GM12891 (cell line): ENCODE measurements at regions not wholly inside any gene's neighbourhood (a gene's known extent, or its start where the extent isn't known, plus 50 kb on each side); places are given as distances from the start of the nearest gene placed in this dataset.
"Not testable (repeated sequence)": the region's sequence is repeated elsewhere in the genome, so short reads cannot be mapped to it uniquely, and the experiment has no call there.

Experiments
- DNase-seq: peaks from one replicate; pipeline ENCODE4 v3.0.0; 2011; ENCODE audit warnings: low spot score; ENCODE audit not compliant: insufficient read length
- FAIRE-seq: peaks from 2 replicates; lab custom pipeline; 2011; peaks lifted over from hg19 to GRCh38; lab: Jason Lieb, UNC
- PAX5 ChIP-seq: IDR thresholded peaks from 2 replicates; pipeline ENCODE4 v1.6.1; 2011; ENCODE audit warnings: low read length, moderate library complexity, mild to moderate bottlenecking; ENCODE audit not compliant: insufficient read depth, severe bottlenecking
- POLR2A ChIP-seq: IDR thresholded peaks from 2 replicates; pipeline ENCODE4 v1.6.1; 2011; ENCODE audit warnings: low read depth, low read length, control low read depth
- POLR2AphosphoS5 ChIP-seq: IDR thresholded peaks from 2 replicates; pipeline ENCODE4 v1.6.1; 2011; ENCODE audit warnings: low read depth, low read length, control low read depth
- POU2F2 ChIP-seq: IDR thresholded peaks from 2 replicates; pipeline ENCODE4 v1.6.1; 2011; ENCODE audit warnings: low read depth, mild to moderate bottlenecking, control low read depth, low read length, moderate library complexity
- SPI1 ChIP-seq: IDR thresholded peaks from 2 replicates; pipeline ENCODE4 v1.6.1; 2011; ENCODE audit warnings: low read depth, low read length, control low read depth
- TAF1 ChIP-seq: IDR thresholded peaks from 2 replicates; pipeline ENCODE4 v1.6.1; 2011; ENCODE audit warnings: low read depth, low read length, control low read depth

- no peak for DNase-seq
- TF ChIP-seq SPI1: no peak
- no peak for TF ChIP-seq POLR2AphosphoS5
- TF ChIP-seq TAF1: no peak
- no peak for TF ChIP-seq POU2F2
- TF ChIP-seq PAX5: no peak
- no peak for TF ChIP-seq POLR2A
- no peak for FAIRE-seq
Observed at GRCh38 chrX:76918033-76918432, 490.5 kb downstream of the MAGEE1 start.

GRCh38 chrX:76919761-76920160 is 492.3 kb downstream of the MAGEE1 start:
- FAIRE-seq (no peak), DNase-seq (no peak)
- no peak for TF ChIP-seq POLR2A
- no peak for TF ChIP-seq PAX5
- TF ChIP-seq POLR2AphosphoS5: no peak
- no peak for TF ChIP-seq POU2F2
- no peak for TF ChIP-seq TAF1
- TF ChIP-seq SPI1: no peak

- TF ChIP-seq SPI1 (no peak), POU2F2 (no peak), PAX5 (no peak), TAF1 (no peak), POLR2AphosphoS5 (no peak), POLR2A (no peak)
- FAIRE-seq (no peak), DNase-seq (no peak)
Observed at GRCh38 chrX:76920607-76921006, 493.1 kb downstream of the MAGEE1 start.

- no peak for DNase-seq
- TF ChIP-seq POLR2A: no peak
- TF ChIP-seq POU2F2: no peak
- no peak for TF ChIP-seq SPI1
- TF ChIP-seq PAX5: no peak
- TF ChIP-seq POLR2AphosphoS5: no peak
- no peak for TF ChIP-seq TAF1
- no peak for FAIRE-seq
Observed at GRCh38 chrX:76921176-76921575, 493.7 kb downstream of the MAGEE1 start.

- TF ChIP-seq PAX5 (no peak), POU2F2 (no peak), SPI1 (no peak), POLR2A (no peak)
- no peak for DNase-seq
- FAIRE-seq: no peak
Observed at GRCh38 chrX:76922100-76922499, 494.6 kb downstream of the MAGEE1 start.

- DNase-seq, FAIRE-seq: not testable (repeated sequence)
Observed at GRCh38 chrX:76924616-76925015, 497.1 kb downstream of the MAGEE1 start.

GRCh38 chrX:76931518-76931917 is 504.0 kb downstream of the MAGEE1 start:
- FAIRE-seq: no peak
- no peak for DNase-seq
- no peak for TF ChIP-seq PAX5
- TF ChIP-seq SPI1: peak; percentile 51; the same call in 1 of the 2 replicates
- TF ChIP-seq TAF1: no peak

GRCh38 chrX:76957485-76957884 is 489.7 kb upstream of the FGF16 start:
- DNase-seq (no peak), FAIRE-seq (no peak)
- TF ChIP-seq POLR2A (no peak), SPI1 (no peak), TAF1 (no peak), PAX5 (no peak), POU2F2 (no peak), POLR2AphosphoS5 (no peak)

GRCh38 chrX:76971393-76972376 is 475.5 kb upstream of the FGF16 start:
- FAIRE-seq (no peak), DNase-seq (no peak)

GRCh38 chrX:76977452-76977851 is 469.7 kb upstream of the FGF16 start:
- FAIRE-seq: no peak
- DNase-seq: no peak
- no peak for TF ChIP-seq SPI1
- no peak for TF ChIP-seq TAF1
- TF ChIP-seq POLR2AphosphoS5: no peak
- TF ChIP-seq PAX5: no peak
- TF ChIP-seq POU2F2: no peak
- TF ChIP-seq POLR2A: no peak

More at GRCh38 chrX:76971393-76972376, 475.5 kb upstream of the FGF16 start:
- TF ChIP-seq TAF1: no peak
- TF ChIP-seq SPI1: no peak
- TF ChIP-seq POU2F2: no peak
- TF ChIP-seq POLR2A: peak; percentile 69; the same call in 1 of the 2 replicates
- no peak for TF ChIP-seq PAX5
- TF ChIP-seq POLR2AphosphoS5: peak; percentile 72; the same call in 1 of the 2 replicates
